ENCODE measurements at regions not wholly inside any gene's neighbourhood (a gene's known extent, or its start where the extent isn't known, plus 50 kb on each side); places are given as distances from the start of the nearest gene placed in this dataset.
"Not testable (repeated sequence)": the region's sequence is repeated elsewhere in the genome, so short reads cannot be mapped to it uniquely, and the experiment has no call there.

GRCh38 chr10:118870467-118871243 lies 115.9 kb upstream of the CACUL1 start:
- DNase-seq (ENCODE audit: low read depth) = peak; percentile 91

DNA sequence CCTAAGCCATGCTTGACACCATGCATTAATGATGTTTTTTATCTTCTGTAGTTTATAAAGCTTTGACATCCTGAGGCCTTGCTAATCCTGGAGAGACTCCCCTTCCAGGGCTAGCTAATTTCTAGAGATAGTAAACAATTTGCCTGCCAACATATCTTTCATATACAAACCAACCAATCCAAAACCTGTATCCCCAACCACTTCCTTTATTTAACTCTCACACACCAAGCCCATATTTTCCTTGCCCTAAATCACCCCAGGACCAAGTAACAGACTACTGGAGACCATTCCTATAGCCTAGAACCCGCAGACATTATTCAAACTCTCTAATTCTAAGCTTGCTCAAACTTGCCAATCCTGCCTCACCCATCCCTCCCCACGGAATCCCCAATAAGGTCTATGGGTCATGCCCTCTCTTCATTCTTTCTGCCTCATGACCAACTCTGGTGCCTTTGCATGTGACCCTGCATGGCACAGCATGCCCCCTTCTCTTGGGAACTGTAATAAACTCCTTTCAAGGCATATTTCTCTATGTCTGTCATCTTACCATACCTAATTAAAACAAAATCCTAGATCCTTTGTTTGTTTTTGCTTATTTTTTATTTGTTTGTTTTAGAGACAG lies 116.6 kb upstream of the CACUL1 start:
- DNase-seq (ENCODE audit: low read depth) = peak; percentile 31

- DNase-seq (ENCODE audit: low read depth) = peak; percentile 37
Observed at GRCh38 chr10:118873091-118873737, 118.4 kb upstream of the CACUL1 start.

DNA sequence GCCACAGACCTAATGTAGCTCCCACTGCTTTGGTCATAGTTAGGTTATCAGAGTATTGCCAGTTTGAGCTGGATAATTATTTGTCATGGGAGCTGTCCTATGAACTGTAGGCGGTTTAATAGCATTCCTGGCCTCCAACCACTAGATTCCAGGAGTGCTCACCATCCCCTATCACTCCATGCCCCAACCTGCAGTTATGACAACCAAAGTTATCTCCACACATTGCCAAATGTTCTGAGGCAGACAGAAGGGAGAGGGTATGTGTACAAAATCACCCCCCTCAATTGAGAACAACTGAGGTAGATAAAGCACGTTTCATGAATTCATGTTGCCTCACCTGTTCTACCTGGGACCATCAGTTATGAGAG lies 119.0 kb upstream of the CACUL1 start:
- DNase-seq (ENCODE audit: low read depth) = peak; percentile 32

DNA sequence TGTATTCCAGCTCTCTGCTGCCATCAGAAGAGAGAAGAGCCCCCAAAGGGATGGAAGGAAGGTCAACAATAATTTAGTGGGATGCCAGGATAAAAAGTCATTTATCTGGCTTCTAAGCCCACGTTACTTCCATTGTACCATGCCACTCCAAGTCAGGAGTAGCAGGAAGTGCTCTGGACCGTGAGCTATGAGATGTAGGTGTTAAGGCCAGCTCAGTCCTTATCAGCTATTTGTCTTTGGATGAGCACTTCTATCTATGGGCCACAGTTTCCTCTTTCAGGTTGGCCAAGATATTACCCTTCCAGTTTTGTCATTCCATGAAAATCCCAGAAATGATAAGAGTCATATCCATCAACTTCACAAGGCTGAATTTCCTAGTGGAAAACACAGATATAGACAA lies 119.4 kb upstream of the CACUL1 start:
- DNase-seq (ENCODE audit: low read depth) = no peak

- no peak for DNase-seq (ENCODE audit: low read depth)
Observed at GRCh38 chr10:118875087-118875486, 120.3 kb upstream of the CACUL1 start.

- no peak for DNase-seq (ENCODE audit: low read depth)
Observed at GRCh38 chr10:118882741-118883140, 128.0 kb upstream of the CACUL1 start.

GRCh38 chr10:118892255-118892654 lies 137.3 kb upstream of the NANOS1 start:
- no peak for DNase-seq (ENCODE audit: low read depth)

- not testable (repeated sequence) for DNase-seq (ENCODE audit: low read depth)
Observed at GRCh38 chr10:118894891-118895290, 134.6 kb upstream of the NANOS1 start.

GRCh38 chr10:118900617-118901016 lies 128.9 kb upstream of the NANOS1 start:
- no peak for DNase-seq (ENCODE audit: low read depth)

DNA sequence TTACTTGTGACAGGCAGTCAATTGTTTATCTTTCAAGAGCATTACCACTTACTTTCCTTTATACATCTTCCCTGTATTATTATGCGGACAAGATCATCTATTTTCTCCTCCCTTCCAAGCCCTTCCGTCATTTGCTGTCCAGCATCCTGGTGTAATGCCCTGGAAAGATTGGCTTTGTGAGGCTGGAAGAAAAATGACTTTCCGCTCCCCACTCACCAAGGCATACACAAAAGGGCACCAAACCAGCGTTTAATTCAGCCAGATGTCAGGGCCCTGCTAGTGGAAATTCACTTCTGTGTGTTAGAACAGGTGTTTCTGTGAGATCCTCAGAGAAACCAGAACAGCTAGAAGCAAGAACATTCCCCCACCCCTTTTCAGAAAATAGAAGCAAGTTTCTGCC lies 128.1 kb upstream of the NANOS1 start:
- no peak for DNase-seq (ENCODE audit: low read depth)

- DNase-seq (ENCODE audit: low read depth) = no peak
Observed at GRCh38 chr10:118901906-118902305, 127.6 kb upstream of the NANOS1 start.

DNA sequence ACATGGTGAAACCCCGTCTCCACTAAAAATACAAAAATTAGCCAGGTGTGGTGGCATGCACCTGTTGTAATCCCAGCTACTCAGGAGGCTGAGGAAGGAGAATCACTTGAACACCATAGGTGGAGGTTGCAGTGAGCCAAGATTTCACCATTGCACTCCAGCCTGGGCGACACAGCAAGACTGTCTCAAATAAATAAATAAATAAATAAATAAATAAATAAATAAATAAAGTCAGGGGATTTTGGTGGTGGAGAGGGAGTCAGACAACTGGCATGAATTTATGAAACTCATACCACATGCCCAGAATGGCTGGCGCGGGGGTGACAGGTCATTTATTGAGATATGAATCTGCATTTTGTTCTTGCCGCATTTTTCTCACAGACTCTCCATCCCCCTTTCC lies 126.9 kb upstream of the NANOS1 start:
- not testable (repeated sequence) for DNase-seq (ENCODE audit: low read depth)

- DNase-seq (ENCODE audit: low read depth) = no peak
Observed at GRCh38 chr10:118903251-118903650, 126.3 kb upstream of the NANOS1 start.

GRCh38 chr10:118903691-118904090 lies 125.8 kb upstream of the NANOS1 start:
- no peak for DNase-seq (ENCODE audit: low read depth)

DNA sequence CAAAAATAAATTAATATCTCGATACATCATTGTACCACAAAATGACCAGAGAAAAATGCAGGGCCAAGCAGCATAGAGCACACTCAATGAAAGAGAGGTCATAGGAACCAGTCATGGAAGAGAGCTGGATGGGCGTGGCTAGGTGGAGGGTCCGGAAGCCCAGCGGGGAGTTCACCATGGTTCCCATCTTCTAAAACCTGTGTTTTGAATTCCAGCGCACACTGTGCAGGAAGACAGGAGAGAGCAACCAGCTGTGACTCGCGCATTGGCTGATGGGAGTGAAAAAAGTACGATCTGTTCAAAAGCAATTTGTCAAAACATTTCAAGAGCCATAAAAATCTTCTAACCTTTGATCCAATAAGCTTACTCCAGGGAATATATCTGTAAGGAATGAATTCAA lies 125.2 kb upstream of the NANOS1 start:
- DNase-seq (ENCODE audit: low read depth) = no peak

- DNase-seq (ENCODE audit: low read depth) = no peak
Observed at GRCh38 chr10:118907051-118907450, 122.5 kb upstream of the NANOS1 start.

DNA sequence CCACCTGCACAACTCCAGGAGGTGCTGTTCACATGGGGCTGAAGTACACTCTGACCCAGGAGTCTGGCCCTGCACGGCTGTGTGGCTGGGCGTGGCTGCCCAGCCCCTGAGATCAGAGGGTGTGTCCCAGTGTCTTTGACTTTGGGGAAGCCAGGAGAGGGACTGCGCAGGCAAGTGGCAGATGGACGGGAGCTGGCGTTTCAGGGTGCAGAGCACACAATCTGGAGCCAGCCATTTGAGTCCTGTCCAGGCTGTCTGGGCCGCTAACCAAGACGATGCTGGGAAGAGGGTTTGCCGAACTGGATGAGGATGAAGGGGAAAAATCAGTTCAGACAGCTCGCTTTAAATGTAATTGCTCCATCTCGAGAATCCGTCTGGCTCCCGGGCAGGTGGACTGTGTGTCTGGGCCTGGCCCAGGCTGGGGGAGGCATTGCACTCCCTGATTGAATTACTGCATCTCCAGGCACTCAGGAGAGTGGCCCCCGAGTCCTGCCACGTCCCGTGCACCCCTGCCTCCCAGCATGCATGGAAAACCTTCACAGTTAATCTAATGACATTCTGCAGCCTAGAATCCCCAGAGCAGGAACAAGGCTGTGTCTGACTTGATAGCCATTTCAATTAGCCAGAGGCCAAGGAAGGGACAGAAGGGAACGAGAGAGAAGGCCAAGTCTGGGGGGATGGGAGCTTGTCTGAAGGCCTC lies 120.8 kb upstream of the NANOS1 start:
- no peak for DNase-seq (ENCODE audit: low read depth)

DNA sequence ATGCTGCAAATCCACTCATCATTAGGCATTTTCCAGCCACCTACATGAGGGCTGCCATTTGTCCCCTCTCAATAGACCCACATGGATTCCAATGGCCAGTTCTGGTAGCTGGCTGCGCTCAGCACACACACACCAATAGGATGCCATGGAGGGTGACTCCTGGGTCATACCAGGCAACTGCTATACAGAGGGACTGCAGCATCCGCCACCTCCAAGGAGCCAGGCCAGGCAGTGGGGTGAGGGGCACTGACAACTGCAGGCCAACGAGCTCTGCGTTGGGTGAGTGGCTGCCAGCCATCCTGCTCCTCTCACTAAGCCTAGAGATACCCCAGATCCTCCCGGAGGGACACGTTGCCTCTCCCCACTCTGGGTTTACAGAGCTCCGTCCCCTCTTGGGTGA lies 118.8 kb upstream of the NANOS1 start:
- DNase-seq (ENCODE audit: low read depth) = no peak

DNA sequence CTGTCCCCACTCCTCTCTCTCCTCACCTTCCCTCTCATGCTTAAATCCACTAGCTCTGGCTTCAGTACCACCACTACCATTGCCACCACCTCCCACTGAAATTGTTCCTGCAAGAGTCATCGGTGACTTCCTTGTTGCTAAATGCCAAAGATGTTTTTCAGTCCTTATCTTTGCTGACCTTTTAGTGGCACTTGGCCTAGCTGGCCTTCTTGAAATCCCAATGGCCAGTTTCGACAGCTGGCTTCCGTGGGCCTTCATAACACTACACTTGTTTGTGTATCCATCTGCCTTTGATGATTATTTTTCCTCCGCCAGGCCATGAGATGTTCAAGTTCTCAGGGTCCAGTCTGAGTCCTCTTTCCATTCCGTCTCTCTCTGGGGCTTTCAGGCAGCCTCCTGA lies 118.2 kb upstream of the NANOS1 start:
- DNase-seq (ENCODE audit: low read depth) = peak; percentile 14

- no peak for DNase-seq (ENCODE audit: low read depth)
Observed at GRCh38 chr10:118912961-118913600, 116.4 kb upstream of the NANOS1 start.

GRCh38 chr10:118913825-118914224 lies 115.7 kb upstream of the NANOS1 start:
- no peak for DNase-seq (ENCODE audit: low read depth)

All from LHCN-M2 (cell line).